DND-41 (cell line): ENCODE measurements at regions not wholly inside any gene's neighbourhood (a gene's known extent, or its start where the extent isn't known, plus 50 kb on each side); places are given as distances from the start of the nearest gene placed in this dataset.

Experiments
- CTCF ChIP-seq: IDR thresholded peaks from 2 replicates; pipeline ENCODE4 v1.5.1; 2012; ENCODE audit warnings: borderline replicate concordance, low read length, moderate library complexity, mild to moderate bottlenecking; ENCODE audit not compliant: poor library complexity, severe bottlenecking; ENCODE audit errors: extremely low read depth
- EZH2 ChIP-seq: IDR thresholded peaks from 3 replicates; pipeline ENCODE4 v1.6.1; 2012; ENCODE audit warnings: borderline replicate concordance, low read depth, mild to moderate bottlenecking, moderate library complexity, low read length, inconsistent platforms; ENCODE audit not compliant: severe bottlenecking

- TF ChIP-seq CTCF, result no peak
- no peak for TF ChIP-seq EZH2
Observed at GRCh38 chr6:143585716-143586115, 74.2 kb upstream of the FUCA2 start.
